A549 (cell line): ENCODE measurements at regions not wholly inside any gene's neighbourhood (a gene's known extent, or its start where the extent isn't known, plus 50 kb on each side); places are given as distances from the start of the nearest gene placed in this dataset.

Experiments used
- CEBPB ChIP-seq, 2 experiments: fragments of >200 bp in 1 of 2; sonication (Bioruptor Twin) in 1 of 2; formaldehyde crosslinking in 1 of 2; IDR thresholded peaks; 2 replicates each; pipeline ENCODE4 v1.6.1; 2012 to 2016
- CHD2 ChIP-seq: fragments of 150-350 bp; IDR thresholded peaks from 2 replicates; pipeline ENCODE4 v1.6.1; 2014; ENCODE audit warnings: low read length; ENCODE audit not compliant: partially characterized antibody
- EP300 ChIP-seq, 2 experiments: fragments of >200 bp; sonication (Bioruptor Twin); formaldehyde crosslinking; IDR thresholded peaks; 2 replicates in 1 of 2; 3 replicates in 1 of 2; pipeline ENCODE4 v1.6.1; 2016 to 2017
- GATA3 ChIP-seq: IDR thresholded peaks from 2 replicates; pipeline ENCODE4 v1.6.1; 2012; ENCODE audit warnings: borderline replicate concordance
- JUN ChIP-seq, 2 experiments: fragments of >200 bp; sonication (Bioruptor Twin); formaldehyde crosslinking; IDR thresholded peaks; 2 replicates in 1 of 2; 3 replicates in 1 of 2; pipeline ENCODE4 v1.6.1; 2016 to 2017
- MAFK ChIP-seq: fragments of 450-650 bp; IDR thresholded peaks from 2 replicates; pipeline ENCODE4 v1.6.1; 2014; ENCODE audit not compliant: partially characterized antibody
- POLR2A ChIP-seq: IDR thresholded peaks from 2 replicates; pipeline ENCODE4 v1.6.1; 2012; ENCODE audit warnings: mild to moderate bottlenecking, low read length
- ZC3H11A ChIP-seq: fragments of 450-650 bp; IDR thresholded peaks from 2 replicates; pipeline ENCODE4 v1.6.1; 2014; ENCODE audit warnings: antibody characterized with exemption, mild to moderate bottlenecking
- TF ChIP-seq, protein P1 (sequence below): fragments of >200 bp; sonication (Bioruptor Twin); formaldehyde crosslinking; IDR thresholded peaks from 3 replicates; pipeline ENCODE4 v1.5.1; 2016
- TF ChIP-seq, protein P2 (sequence below): fragments of 200-600 bp; sonication (generic); IDR thresholded peaks from 2 replicates; pipeline ENCODE4 v1.6.1; 2016; ENCODE audit warnings: antibody characterized with exemption, mild to moderate bottlenecking, moderate library complexity

DNA sequence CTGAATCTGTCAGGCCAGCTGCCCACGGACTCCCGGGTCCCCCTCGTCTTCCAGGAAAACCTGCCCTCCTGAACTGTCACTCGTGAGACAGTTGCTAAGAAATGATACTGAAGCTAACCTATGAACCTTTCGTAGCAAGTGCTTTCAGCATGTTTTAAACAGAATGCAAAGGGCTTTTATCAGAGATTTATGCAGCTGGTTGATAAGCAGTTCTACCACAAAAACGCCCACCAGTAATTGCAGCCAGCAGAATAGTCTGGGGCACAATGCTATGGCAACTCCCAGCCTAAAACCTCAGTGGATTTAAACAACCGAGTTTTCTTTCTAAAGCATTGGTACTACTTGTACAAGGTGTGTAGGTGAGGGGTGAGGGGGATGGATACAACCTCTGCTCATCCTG lies 97.5 kb downstream of the IRX2 start:
- TF ChIP-seq CHD2: no peak
- TF ChIP-seq, protein P1, sequence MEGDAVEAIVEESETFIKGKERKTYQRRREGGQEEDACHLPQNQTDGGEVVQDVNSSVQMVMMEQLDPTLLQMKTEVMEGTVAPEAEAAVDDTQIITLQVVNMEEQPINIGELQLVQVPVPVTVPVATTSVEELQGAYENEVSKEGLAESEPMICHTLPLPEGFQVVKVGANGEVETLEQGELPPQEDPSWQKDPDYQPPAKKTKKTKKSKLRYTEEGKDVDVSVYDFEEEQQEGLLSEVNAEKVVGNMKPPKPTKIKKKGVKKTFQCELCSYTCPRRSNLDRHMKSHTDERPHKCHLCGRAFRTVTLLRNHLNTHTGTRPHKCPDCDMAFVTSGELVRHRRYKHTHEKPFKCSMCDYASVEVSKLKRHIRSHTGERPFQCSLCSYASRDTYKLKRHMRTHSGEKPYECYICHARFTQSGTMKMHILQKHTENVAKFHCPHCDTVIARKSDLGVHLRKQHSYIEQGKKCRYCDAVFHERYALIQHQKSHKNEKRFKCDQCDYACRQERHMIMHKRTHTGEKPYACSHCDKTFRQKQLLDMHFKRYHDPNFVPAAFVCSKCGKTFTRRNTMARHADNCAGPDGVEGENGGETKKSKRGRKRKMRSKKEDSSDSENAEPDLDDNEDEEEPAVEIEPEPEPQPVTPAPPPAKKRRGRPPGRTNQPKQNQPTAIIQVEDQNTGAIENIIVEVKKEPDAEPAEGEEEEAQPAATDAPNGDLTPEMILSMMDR: no peak
- TF ChIP-seq MAFK: no peak
- TF ChIP-seq CEBPB (IDR thresholded peaks at IDR 0.05): no peak
- TF ChIP-seq GATA3: no peak
- TF ChIP-seq POLR2A: no peak
- TF ChIP-seq ZC3H11A: no peak
- TF ChIP-seq JUN (IDR thresholded peaks at IDR 0.05): no peak
- TF ChIP-seq EP300 (IDR thresholded peaks at IDR 0.05): no peak
- TF ChIP-seq, protein P2, sequence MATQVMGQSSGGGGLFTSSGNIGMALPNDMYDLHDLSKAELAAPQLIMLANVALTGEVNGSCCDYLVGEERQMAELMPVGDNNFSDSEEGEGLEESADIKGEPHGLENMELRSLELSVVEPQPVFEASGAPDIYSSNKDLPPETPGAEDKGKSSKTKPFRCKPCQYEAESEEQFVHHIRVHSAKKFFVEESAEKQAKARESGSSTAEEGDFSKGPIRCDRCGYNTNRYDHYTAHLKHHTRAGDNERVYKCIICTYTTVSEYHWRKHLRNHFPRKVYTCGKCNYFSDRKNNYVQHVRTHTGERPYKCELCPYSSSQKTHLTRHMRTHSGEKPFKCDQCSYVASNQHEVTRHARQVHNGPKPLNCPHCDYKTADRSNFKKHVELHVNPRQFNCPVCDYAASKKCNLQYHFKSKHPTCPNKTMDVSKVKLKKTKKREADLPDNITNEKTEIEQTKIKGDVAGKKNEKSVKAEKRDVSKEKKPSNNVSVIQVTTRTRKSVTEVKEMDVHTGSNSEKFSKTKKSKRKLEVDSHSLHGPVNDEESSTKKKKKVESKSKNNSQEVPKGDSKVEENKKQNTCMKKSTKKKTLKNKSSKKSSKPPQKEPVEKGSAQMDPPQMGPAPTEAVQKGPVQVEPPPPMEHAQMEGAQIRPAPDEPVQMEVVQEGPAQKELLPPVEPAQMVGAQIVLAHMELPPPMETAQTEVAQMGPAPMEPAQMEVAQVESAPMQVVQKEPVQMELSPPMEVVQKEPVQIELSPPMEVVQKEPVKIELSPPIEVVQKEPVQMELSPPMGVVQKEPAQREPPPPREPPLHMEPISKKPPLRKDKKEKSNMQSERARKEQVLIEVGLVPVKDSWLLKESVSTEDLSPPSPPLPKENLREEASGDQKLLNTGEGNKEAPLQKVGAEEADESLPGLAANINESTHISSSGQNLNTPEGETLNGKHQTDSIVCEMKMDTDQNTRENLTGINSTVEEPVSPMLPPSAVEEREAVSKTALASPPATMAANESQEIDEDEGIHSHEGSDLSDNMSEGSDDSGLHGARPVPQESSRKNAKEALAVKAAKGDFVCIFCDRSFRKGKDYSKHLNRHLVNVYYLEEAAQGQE: no peak
